HG02678 (cell line): ENCODE measurements at regions not wholly inside any gene's neighbourhood (a gene's known extent, or its start where the extent isn't known, plus 50 kb on each side); places are given as distances from the start of the nearest gene placed in this dataset.

Source experiments
- ATAC-seq: cut with Tn5 transposase; IDR thresholded peaks from one replicate; pipeline ENCODE4 v1.9.1; 2021; ENCODE audit warnings: mild to moderate bottlenecking, moderate library complexity; ENCODE audit not compliant: unreplicated experiment

DNA sequence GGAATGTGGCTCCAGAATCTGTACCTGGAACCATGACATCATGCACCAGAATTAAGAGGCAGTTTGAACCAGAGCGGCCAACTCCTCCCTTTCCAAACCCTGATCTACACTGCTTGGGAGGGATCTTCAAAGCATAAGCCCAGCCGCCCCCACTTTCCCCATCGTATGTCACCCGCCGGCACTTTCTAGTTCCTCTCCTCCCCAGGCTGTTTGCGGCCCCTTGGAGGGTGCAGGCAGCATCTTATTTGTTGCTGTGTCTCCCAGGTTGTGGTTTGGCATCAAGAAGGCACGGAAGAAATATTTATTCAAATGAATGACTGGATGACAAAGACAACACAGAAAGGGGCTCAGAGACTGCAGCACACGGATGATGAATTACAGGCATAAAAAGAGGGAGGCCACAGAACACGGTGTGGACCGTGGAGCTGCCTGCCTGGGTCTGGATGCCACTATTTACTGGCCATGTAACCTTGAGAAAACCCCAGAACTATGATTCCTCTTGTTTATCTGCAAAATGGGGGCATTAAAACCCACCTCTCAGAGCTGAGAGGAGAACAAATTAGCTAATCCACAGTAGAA, 305.8 kb downstream of the EIPR1 start:
- no peak for ATAC-seq

DNA sequence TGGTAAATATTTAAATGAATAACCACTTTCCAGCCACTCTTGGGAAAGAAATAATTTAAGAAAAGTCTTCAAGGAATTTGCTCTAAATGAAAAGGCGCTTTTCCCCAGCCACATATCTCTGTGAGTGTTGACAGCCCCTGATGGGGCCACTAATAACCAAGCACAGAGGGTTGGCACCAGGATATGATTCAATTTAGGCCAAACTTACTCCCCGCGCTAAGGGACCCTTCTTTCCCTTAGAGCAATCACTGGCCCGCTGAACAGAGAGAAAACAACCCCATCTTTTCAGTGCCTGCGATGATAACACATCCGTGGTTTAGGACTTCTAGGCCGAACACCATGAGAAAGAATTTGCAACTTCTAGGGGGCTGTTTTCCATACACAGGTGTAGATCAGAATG, 310.8 kb downstream of the EIPR1 start:
- no peak for ATAC-seq

DNA sequence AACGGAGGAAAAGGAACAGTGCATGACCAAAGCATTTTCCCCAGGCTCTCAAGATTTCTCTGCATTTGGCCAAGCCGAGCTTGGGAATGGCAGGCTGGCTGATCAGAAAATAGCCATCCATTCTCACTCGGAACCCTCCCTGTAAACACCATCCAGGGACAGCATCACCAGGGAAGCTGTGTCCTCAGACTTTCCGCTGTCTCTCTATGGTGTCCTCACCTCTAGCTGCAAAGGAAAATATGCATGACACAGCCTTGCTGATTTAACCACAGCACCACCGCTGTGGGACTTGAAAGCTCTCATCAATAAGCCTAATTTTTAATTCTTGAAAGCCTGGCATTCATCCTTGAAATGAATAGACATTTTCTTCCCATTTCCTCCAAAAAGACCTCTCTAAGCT, 311.7 kb downstream of the EIPR1 start:
- no peak for ATAC-seq

DNA sequence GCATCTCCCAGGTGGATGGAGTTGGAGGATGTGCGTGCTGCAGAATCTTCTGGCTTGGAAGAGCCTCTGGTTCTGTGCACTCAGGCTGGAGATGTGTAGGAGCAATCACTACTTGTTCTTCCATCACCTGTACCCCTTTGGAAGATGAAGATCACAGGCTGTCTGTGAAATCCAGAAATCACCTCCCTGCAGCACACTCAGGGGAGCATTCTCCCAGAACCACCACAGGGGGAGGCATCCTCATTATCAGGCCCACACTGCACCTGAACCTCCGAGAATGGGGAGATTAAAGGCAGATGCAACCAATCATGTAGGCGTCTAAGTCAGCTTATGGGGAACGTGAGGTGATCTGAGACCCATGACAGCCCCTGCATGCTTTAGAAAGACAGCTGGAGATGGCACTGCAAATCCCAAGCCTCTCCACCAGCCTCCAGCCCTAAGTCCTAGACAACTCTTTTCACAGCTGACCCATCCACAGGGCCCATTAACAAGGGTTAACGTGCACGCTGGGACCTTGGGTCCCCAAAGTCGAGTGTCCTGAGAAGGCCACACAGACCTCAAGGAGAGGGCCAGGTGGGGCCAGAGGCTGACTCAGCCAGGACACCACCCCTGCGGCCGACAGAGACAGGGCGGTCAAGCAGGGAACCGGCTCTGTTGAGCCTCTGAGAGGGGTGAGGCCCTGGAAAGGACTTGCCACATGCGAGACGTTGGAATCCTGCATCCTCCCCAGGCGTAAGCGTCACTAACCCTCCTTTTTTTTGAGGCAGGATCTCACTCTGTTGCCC, 314.9 kb downstream of the EIPR1 start:
- ATAC-seq = no peak

DNA sequence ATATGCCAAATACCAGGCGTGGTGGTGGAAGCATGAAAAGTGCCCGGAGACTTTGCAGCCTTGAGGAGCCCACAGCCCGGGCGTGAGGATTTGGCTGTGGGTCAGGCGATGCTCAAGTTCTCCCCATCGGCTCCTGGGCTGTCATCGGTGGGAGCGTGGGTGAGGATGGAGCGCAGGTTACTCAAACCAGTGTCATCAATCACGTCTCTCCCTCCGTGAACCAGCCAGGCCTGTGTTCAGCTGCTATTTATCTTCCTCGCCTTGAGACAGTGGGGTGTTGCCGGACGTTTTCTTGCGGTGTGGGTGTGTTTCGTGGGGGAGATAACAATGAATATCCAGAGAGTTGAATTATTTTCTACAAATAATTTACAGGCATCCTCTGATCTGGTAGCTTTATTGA, 317.6 kb downstream of the EIPR1 start:
- no peak for ATAC-seq

DNA sequence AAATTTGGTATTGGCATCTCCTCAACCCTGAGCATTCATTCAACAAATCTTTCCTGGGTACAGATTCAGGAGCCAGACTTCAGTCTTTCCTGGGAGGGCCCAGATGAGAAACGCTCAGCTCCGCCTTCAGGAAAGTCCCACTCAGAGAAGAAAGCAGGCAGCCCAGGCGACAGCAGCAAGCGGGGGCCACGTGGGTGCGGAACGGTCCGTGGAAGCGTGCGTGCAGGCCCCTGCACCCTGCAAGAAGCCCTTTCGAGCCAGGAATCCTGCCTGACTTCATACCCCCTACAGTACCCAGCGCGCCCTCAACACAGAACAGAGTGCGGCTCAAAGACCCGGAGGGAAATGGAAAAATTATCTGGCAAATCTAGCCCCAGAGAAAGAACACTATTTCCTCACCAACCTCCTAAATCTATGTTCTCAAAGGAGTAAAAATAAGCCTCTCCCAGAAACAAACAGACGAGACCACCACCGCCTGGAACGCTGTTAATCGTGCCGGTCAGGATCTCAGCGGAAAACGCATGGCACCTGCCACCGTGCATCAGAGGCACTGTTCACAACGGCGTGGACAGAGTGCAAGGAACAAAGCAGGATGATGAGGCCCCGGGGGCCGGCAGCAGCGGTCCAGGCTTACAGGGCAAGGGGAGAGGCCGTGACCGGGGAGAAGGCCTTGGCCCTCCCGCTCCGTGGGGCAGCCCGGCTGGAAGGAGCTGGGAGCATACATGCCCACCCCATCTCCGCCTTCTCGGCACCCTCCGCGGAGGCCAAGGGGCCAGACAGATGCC, 318.3 kb downstream of the EIPR1 start:
- no peak for ATAC-seq

DNA sequence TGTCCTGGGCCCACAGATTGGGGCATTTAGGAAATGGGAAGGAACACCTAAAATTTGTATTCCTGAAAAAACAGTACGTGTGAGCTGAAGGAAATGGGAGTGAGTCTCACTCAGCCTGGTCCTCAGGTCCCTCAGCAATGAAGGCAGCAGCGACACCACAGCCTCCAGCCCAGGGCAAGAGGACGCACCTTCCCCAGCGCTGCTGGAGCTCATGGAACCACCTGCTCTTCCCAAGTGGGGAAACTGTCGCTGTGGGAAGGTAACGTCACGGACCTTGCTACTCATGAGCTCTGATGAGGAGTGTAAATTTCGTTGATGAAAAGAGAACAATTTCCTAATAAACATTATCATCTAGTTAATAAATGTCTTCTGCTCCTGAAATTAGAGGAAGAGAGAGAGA, 323.6 kb downstream of the EIPR1 start:
- no peak for ATAC-seq

DNA sequence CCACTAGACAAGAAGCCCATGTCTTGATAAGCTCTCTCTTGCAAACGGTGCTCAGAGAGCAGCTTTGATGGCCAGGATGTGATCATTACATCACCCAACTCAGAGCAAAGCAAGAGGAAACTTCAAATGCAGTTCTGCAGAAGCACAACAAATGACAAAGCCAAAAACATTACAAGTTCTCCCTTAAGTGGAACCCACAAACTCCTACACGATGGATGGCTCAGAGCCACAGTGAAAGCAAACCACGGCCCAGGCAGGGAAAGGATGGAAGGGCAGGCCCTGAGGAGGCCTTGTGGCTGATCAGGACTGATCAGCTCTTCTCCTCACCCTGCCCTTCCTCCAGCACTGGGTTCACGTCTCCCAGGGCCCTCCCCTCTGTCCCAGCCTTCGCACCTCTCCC, 326.4 kb downstream of the EIPR1 start:
- ATAC-seq = no peak

DNA sequence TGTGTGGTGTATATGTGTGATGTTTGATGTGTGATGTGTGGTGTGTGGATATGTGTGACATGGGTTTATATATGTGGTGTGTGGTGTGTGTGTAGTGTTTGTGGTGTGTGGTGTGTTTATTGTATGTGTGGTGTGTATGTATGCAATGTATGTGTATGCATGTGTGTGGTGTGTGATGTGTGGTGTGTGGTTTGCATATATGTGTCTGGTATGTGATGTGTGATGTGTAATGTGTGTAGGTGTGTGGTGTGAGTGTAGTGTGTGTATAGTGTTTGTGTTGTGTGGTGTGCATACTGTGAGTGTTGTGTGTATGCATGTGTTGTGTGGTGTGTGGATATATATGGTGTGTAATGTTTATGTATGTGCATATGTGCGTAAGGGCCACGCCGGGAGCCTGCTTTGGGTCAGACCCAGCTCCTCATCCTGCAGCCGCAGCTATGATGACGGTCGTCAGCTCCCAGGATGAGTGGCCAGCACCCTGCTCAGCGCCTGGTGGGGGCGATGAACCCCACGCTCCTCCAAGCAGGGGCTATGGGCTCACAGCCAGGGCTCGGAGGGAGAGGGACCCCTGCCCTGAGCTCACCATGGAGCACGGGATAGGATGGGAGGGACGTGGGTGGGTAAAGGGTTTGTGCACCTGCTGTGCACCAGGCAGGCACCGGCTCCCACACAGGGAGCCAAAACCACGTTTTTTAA, 331.3 kb downstream of the EIPR1 start:
- ATAC-seq = no peak

DNA sequence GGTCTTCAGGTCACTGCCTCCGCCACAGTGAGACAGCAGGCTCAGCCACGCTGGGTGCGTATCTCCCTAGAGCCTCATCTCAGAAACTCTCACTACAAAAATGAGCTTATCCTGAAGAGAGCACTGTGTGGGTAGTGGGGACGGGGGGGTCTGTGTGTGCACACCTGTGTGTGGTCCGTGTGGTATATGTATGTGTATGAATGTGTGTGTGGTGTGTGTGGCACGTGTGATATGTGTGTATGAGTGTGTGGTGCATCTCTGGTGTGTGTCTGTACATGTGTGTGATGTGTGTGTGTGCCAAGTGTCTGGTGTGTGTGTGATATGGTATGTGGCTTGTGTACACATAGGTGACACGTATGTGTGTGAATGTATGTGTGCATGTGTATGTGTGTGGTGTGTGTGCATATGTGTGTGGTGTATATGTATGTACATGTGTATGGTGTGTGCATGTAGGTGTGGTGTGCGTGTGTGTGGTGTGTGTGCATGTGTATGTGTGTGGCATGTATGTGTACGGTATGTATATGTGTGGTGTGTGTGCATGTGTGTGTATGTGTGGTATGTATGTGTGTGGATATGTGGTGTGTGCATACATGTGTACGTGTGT, 332.2 kb downstream of the EIPR1 start:
- ATAC-seq = no peak

DNA sequence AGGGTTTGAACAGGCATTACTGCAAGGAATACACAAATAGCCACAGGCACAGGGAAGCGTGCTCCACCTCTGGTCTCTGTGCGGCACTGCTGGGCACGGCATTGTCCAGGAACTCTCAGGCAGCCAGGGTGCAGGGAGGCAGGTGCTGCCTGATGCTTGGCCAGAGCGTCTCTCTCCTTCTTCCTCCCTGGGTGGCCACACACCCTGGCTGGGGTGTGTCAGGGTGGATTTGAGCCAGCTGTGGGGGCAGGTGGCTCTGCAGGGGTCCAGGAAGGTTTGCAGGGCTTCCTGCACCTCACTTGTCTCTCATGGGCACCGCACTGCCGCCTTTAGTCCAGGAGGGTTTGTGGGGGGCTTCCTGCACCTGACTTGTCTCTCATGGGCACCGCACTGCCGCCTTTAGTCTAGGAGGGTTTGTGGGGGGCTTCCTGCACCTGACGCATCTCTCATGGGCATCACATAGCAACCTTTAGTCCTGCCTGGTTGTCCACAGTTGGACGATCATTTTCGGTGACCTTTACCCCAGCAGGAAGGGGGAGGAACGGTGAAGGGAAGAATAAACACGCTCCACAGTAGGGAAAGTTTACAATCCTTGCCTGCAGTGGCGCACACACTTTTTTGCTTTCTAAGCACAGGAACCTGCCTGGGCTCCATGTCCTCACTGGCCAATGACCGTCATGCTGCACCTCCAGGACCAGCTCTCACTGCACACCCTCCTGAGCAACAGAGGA, 332.9 kb downstream of the EIPR1 start:
- ATAC-seq = no peak

DNA sequence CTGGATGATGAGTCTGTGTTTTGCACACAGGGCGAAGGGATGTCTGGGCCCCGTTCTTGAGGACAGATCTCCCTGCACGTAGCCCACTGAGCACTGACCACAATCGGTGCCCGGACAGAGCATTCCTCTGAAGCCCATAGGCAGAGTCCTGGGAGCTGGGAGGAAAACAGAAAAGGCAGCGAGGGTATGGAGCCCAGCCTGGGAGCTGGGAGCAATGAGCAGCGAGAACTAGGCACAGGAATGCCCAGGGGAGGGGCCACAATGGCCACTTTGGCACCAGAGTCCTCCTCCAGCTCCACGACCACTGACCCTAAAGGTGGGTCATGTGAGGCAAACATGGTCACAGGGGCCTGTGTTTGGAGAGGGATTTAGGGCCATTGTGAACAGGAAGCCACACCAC, 333.9 kb downstream of the EIPR1 start:
- no peak for ATAC-seq

DNA sequence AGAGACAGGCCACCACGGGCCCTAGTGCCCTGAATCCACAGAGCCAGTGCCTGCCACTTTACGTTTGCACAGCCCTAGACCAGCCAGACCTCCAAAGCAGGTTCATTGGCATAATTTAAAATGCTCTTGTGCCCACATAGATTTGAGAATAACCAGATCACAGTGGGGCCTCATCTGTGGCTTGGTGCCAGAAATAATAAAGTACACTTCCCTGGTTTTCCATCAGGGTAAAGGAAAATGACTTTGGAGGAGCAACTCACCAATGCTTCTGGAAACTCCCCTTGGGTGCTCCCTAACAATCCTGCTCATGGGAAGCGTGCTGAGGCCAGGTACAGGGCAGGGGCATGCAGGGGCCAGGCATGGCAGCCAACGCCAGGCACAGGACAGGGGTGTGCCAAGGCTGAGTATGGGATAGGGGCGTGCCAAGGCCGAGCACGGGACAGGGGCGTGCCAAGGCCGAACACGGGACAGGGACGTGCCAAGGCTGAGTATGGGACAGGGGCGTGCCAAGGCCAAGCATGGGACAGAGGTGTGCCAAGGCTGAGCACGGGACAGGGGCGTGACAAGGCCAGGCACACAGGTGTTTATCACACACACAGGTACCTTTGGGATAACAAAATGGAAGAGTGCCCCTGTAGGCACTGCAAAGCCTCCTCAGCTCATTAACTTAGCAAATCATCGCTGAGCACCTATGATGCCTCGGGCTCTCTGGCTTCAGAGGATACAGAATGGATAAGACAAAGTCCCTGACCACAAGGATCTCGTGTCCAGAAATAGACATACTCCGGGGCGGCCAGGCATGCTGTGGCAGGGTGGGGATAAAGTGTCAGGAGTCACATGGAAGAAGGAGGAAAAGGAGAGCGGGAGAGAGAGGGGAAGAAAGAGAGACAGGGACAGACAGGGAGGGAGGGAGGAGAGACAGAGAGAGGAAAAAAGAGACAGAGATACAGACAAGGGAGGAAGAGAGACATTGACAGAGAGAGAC, 334.7 kb downstream of the EIPR1 start:
- ATAC-seq = no peak

DNA sequence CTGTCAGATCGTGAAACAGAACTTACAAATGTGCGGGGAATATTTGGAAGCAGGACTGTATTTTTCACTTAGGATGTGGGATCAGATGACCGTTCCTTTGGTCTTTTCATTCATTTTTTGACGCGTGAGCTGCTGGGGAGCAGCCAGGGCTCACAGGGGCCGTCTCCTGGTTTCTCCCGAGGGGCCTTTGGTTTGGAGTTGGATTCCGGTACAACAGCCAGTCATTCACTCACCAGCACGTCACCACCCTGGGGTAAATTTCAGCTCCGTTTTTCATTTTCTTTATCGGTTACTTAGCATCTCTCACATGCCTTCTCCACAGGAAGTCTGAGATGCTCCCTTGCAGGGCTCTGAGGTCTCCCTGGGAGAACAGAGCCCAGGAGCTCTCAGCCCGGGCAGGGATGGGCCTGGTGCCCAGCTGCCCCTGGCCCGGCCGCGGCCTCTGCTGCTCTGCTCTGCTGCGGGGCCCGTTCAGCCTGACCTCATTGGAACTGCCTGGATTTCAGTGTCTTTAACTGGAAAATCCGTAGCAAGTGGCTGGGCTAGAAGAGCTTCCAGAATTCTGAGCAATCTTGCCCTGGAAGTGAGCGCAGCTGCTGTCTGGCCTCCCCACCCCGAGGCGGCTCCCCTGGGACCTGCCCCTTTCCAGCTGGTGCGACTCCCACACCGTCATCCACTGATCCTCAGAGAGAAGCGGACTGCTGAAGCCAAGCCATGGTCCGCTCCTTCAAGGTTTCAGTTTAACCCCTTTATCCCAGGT, 335.6 kb downstream of the EIPR1 start:
- ATAC-seq = no peak

DNA sequence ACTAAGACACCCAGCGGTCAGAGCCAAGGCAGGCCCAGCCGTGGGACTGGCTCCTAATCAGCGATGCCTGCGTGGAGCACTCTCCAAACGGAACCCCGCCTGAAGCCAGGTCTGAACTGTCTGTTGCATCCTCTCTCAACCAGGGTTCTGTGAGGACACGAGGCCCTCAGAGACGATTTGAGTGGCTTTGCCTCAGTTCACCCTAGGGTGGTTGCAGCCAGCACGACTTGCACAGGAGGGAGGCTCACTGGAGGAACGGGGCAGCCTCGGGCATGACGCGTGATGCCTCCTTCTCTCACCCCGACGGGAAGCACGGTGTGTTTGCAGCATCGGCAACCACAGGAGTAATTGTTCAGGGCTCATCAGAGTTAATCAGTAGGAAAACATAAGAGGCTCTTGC, 336.4 kb downstream of the EIPR1 start:
- ATAC-seq = no peak

DNA sequence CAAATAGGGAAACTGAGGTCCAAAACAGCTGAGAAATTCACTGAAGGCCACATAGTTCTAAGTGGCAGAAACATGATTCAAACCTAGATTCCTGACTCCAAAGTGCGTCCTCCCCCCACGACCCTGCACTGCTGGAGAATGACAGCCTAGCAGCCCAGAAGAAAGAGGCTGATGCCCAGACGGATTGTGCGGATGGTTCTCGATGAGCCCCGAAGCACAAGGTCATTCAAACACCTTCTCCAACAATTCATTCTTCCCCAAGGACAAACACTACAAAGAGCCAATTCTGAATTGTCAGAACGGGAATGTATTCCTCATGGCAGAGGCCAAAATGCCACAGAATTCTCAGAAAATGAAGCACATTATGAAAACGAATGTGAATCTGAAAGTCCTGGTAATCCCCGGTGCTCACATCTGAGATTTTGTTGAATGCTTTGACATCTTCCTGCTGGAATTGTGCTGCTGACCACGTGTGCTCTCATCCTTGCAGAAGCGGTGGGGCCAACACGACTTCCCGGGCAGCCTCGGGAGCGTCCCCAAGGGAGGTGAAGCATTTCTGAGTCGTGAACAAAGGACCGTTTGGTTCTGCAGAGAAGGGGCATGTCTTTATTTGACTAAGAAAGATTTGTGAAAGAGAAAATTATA, 337.0 kb downstream of the EIPR1 start:
- ATAC-seq = no peak

DNA sequence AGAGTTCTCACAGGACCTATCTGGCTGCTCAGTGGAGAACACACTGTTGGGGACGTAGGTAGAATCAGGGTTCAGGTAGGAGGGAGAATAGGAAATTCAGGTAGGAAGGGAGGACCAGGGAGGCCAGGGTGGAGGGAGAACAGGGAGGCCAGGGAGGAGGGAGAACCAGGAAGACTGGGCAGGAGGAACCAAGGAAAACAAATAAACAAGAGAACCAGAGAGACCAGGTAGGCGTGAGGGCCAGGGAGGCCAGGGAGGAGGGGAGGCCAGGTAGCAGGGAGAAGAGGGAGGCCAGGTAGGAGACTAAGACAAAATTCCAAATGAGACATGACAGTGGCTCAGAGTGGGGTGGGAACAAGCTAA, 337.6 kb downstream of the EIPR1 start:
- no peak for ATAC-seq
